ENCODE measurements at regions not wholly inside any gene's neighbourhood (a gene's known extent, or its start where the extent isn't known, plus 50 kb on each side); places are given as distances from the start of the nearest gene placed in this dataset.
A peak's percentile ranks its signal among the peaks of the same experiment; 100 is the strongest.

DNA sequence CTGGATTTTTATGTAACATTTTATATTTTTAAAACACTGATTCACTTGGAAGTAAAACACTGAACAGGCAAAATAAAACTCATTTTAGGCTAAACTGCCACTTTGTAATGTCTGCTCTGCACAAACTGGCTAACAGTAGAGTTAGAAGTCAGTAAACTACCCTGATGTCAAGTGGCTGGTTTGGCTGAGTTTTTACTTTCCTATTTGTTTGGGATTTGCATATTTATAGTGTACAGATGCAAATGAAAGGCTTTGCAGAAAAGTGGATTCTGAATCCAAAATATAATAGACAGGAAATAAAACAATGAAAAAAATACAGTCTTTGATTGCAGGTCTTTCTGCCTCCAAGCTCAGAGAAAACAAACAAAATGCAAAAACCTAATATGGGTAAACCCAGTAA lies 213.1 kb downstream of the CDH26 start:
- TF ChIP-seq, protein P1, sequence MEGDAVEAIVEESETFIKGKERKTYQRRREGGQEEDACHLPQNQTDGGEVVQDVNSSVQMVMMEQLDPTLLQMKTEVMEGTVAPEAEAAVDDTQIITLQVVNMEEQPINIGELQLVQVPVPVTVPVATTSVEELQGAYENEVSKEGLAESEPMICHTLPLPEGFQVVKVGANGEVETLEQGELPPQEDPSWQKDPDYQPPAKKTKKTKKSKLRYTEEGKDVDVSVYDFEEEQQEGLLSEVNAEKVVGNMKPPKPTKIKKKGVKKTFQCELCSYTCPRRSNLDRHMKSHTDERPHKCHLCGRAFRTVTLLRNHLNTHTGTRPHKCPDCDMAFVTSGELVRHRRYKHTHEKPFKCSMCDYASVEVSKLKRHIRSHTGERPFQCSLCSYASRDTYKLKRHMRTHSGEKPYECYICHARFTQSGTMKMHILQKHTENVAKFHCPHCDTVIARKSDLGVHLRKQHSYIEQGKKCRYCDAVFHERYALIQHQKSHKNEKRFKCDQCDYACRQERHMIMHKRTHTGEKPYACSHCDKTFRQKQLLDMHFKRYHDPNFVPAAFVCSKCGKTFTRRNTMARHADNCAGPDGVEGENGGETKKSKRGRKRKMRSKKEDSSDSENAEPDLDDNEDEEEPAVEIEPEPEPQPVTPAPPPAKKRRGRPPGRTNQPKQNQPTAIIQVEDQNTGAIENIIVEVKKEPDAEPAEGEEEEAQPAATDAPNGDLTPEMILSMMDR (IDR thresholded peaks at IDR 0.05; ENCODE audit: insufficient read depth, low read depth, low read length): no peak
- DNase-seq (ENCODE audit: low read depth): no peak
- H3K4me3 ChIP-seq (ENCODE audit: low read depth, low read length): no peak overlapping the region

DNA sequence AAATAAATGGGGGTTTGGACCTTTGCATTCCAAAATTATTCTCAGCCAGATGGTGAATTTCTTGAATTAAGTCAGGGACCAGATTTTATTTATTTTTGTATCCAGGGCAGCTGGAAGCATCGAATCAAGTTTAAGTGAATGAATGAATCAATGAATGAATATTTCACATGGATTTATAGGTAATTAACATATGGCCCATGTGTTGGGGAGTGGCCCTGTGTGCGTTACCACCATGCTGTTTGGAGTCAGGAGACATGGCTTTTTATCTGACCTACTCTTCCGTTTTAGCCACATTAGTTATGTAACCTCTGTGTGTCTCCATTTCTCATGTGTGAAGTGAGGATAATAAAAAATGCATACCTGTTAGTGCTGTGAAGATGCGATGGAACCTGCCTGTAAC lies 213.5 kb downstream of the CDH26 start:
- TF ChIP-seq, protein P1 (IDR thresholded peaks at IDR 0.05; ENCODE audit: insufficient read depth, low read depth, low read length): no peak
- DNase-seq (ENCODE audit: low read depth): no peak
- H3K4me3 ChIP-seq (ENCODE audit: low read depth, low read length): no peak overlapping the region

DNA sequence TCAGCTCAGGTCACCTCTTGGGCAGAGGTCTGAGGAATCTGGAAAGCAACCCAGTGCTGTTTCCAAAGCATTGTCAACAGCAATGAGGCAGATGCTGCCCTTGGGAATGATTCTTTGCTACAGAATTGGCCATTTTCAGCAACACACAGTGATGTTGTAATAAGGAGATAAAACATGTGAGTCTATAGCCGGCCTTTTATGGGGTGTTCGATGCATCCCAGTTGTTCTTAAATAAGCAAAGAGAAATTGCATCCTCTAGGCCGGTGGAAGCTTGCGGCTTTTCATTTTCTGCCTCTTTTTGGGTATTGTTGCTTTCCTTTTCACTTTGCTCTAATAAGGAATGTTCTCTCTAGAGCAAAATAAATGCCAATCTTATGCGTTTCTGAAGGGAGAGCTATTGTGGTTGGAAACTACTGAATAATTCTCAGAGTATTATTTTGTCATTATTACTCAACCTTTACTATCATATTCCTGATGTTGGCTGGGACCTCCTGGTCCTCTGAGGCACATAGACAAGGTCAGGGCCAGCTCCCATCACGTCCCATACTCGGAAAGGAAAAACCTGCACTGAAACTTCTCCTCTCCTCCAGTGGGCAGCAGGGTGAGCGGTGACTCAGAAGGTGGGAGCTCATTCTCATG lies 214.2 kb downstream of the CDH26 start:
- no peak overlapping the region for H3K4me3 ChIP-seq (ENCODE audit: low read depth, low read length)
- peak; percentile 62 for DNase-seq (ENCODE audit: low read depth)
- TF ChIP-seq, protein P1 (IDR thresholded peaks at IDR 0.05; ENCODE audit: insufficient read depth, low read depth, low read length): no peak

DNA sequence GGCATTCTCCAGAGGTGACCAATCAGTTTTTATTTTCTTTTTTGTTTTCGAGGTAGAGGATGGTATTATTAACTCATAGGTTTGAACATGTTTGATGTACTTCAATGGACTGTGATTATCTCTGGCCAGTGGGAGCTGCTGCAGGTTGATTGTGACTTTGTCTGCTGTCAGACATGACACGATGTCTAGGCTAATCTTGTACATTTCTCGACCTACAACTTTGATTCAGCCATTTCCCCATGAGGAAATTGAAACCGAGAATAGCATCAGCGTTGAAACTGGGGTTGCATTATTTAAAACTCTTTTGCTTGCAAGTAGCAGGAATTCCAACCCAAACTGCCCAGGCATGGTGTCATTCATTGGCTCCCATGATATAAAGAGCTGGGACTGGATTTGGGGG lies 218.9 kb downstream of the CDH26 start:
- no peak overlapping the region for H3K4me3 ChIP-seq (ENCODE audit: low read depth, low read length)
- DNase-seq (ENCODE audit: low read depth): no peak
- TF ChIP-seq, protein P1 (IDR thresholded peaks at IDR 0.05; ENCODE audit: insufficient read depth, low read depth, low read length): no peak

DNA sequence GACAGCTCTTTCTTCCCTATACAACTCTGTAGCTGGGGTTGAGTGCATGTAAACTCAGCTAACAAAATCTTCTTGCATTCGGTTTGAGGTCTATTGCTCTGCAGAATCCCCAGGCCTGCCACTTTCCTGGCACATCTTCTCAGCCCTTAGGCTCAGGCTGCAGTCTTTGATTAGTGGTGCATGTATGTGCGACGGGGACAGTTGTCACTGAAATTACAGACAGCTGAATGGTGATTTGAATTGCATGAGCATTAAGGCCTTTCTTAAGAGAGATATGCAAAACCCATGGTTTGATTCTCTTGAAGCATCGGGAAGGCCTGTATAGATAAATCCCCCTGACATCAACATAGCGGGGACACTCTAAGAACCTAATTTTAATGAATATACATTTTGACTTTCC lies 222.8 kb downstream of the CDH26 start:
- TF ChIP-seq, protein P1 (IDR thresholded peaks at IDR 0.05; ENCODE audit: insufficient read depth, low read depth, low read length): no peak
- DNase-seq (ENCODE audit: low read depth): no peak

DNA sequence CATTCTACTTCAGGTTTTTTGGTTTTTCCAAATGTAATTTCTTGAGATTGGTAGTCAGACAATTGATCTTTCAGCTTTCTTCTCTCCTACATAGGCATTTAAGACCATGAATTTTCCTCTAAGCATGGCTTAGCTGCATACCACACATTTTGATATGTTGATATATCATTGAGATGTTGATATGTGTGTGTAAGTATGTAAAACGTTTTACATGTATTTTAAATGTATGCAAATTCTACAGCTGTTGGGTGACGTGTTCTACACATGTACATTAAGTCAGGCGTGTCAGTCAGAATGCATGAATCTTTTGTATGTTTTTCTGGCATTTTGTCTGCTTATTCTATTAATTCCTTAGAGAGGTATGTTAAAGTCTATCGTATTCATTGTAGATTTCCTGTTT lies 228.2 kb downstream of the CDH26 start:
- no peak for DNase-seq (ENCODE audit: low read depth)
- H3K4me3 ChIP-seq (ENCODE audit: low read depth, low read length): no peak overlapping the region
- TF ChIP-seq, protein P1 (IDR thresholded peaks at IDR 0.05; ENCODE audit: insufficient read depth, low read depth, low read length): no peak

More for the DNA sequence above, 222.8 kb downstream of the CDH26 start:
- H3K4me3 ChIP-seq (ENCODE audit: low read depth, low read length): no peak overlapping the region

DNA sequence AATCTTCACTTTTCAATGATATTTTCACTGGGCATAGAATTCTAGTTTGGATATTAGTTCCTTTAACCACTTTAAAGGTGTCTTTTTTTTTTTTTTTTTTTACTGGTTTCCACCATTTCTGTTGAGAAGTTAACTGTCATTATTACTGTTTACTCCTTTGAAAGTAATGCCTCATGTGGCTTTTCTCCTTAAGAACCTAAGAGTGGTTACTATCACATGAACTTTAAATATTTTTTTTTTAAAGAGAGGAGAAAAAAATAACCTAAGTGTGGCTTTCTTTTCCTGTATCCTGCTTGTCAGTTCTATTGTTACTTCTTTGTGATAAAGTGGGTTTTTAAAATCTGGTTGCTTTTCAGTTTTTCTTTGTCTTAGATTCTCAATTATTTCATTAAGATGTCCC lies 229.5 kb downstream of the CDH26 start:
- DNase-seq (ENCODE audit: low read depth): no peak
- H3K4me3 ChIP-seq (ENCODE audit: low read depth, low read length): no peak overlapping the region
- TF ChIP-seq, protein P1 (IDR thresholded peaks at IDR 0.05; ENCODE audit: insufficient read depth, low read depth, low read length): no peak
